ENCODE measurements at regions not wholly inside any gene's neighbourhood (a gene's known extent, or its start where the extent isn't known, plus 50 kb on each side); places are given as distances from the start of the nearest gene placed in this dataset.

DNA sequence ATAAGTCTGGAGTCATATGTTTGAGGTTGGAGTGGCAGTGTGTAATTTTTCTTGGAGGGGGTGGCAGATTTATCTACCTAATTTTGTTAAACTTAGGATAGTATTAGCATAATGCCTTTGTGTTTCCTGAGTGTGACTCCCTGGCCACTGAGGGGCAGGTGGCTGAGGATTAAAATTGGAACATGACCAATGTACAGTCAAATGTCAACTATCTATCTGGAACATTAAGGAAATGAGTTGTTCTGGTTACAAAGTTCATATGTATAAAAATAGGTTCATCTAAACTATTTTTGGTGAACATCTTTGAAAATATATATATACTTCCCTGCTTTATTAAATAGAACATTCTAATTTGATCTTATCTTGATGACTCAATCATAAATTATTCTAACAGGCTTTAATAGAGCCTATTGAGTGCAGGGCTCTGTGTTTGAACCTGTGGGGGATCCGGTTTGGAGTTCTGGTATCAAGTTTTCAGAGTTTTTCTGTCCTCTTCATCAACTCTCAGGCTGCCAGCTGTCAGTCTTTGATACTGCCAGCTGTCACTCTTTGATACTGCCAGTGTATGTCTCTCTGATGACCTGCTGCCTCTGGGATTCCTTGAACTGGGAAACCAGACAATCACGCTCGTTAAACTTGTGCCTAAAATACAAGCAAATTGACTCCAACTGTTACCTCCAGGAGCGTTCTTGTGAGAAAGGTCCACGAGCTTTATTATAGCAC, 309.6 kb downstream of the METTL15 start:
- Histone ChIP-seq H3K14ac (ENCODE audit: low read length) (no peak overlapping the region), H3K9ac (ENCODE audit: low read length) (no peak overlapping the region), H4K91ac (ENCODE audit: low read depth, low read length) (no peak overlapping the region), H3K23ac (ENCODE audit: low read length) (no peak overlapping the region), H3K79me1 (ENCODE audit: low read length) (no peaks in the 10 kb centered on the region), H3K4me1 (ENCODE audit: control insufficient read depth in 1 of 2, insufficient read depth in 2 of 2, low read length in 2 of 2) (no peaks in the 10 kb centered on the region), H2AK5ac (ENCODE audit: low read length) (no peak overlapping the region), H4K8ac (ENCODE audit: low read depth, low read length) (no peak overlapping the region), H2BK5ac (ENCODE audit: low read depth, low read length, poor library complexity) (no peak overlapping the region), H3K79me2 (ENCODE audit: control insufficient read depth, insufficient read depth, low read length, poor library complexity) (no peaks in the 10 kb centered on the region), H3K27me3 (ENCODE audit: insufficient read depth, low read length) (no peaks in the 10 kb centered on the region), H3K4me2 (ENCODE audit: low read length) (no peak overlapping the region), H3K27ac (ENCODE audit: low read depth, low read length) (no peak overlapping the region), H2BK12ac (ENCODE audit: low read length) (no peak overlapping the region), H2AFZ (ENCODE audit: insufficient read depth, low read length, poor library complexity) (no peak overlapping the region), H3K4ac (ENCODE audit: low read depth, low read length) (no peak overlapping the region), H3K36me3 (ENCODE audit: control insufficient read depth in 1 of 2, insufficient read depth in 2 of 2, low read length in 2 of 2) (no peaks in the 10 kb centered on the region), H3K4me3 (ENCODE audit: low read depth, low read length) (no peak overlapping the region), H3K18ac (ENCODE audit: low read length) (no peak overlapping the region), H4K12ac (ENCODE audit: low read depth, low read length) (no peak overlapping the region), H3K9me3 (ENCODE audit: insufficient read depth, low read depth, low read length) (no peaks in the 10 kb centered on the region), H2BK120ac (ENCODE audit: insufficient read depth, low read length, poor library complexity) (no peak overlapping the region)
- DNase-seq = no peak
- WGBS (ENCODE audit: extremely low coverage, insufficient coverage, insufficient read length) = no CpG with 5 or more reads among the region's 5 CpGs

DNA sequence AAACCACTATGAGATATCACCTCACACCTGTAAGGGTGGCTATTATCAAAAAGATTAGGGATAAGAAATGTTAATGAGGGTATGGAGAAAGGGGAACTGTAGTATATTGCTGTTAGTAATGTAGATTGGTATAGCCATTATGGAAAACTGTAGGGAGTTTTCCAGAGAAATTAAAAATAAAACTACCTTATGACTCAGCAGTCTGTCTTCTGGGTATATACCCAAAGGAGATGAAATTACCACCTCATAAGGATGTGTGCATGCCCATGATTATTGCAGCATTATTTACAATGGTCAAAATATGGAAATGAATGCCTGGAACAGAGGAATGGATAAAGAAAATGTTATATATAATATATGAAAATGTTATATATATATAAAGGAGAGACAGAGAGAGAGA, 303.8 kb downstream of the METTL15 start:
- Histone ChIP-seq H2AK5ac (ENCODE audit: low read length) (no peak overlapping the region), H3K4me2 (ENCODE audit: low read length) (no peak overlapping the region), H3K4me3 (ENCODE audit: low read depth, low read length) (no peak overlapping the region), H4K12ac (ENCODE audit: low read depth, low read length) (no peak overlapping the region), H3K4ac (ENCODE audit: low read depth, low read length) (no peak overlapping the region), H4K8ac (ENCODE audit: low read depth, low read length) (no peak overlapping the region), H3K27me3 (ENCODE audit: insufficient read depth, low read length) (no peaks in the 10 kb centered on the region), H3K36me3 (ENCODE audit: control insufficient read depth in 1 of 2, insufficient read depth in 2 of 2, low read length in 2 of 2) (no peaks in the 10 kb centered on the region), H3K79me1 (ENCODE audit: low read length) (no peaks in the 10 kb centered on the region), H4K91ac (ENCODE audit: low read depth, low read length) (no peak overlapping the region), H3K14ac (ENCODE audit: low read length) (no peak overlapping the region), H3K23ac (ENCODE audit: low read length) (no peak overlapping the region), H3K18ac (ENCODE audit: low read length) (no peak overlapping the region), H2BK5ac (ENCODE audit: low read depth, low read length, poor library complexity) (no peak overlapping the region), H2BK120ac (ENCODE audit: insufficient read depth, low read length, poor library complexity) (no peak overlapping the region), H3K4me1 (ENCODE audit: control insufficient read depth in 1 of 2, insufficient read depth in 2 of 2, low read length in 2 of 2) (no peaks in the 10 kb centered on the region), H3K9me3 (ENCODE audit: insufficient read depth, low read depth, low read length) (no peaks in the 10 kb centered on the region), H3K9ac (ENCODE audit: low read length) (no peak overlapping the region), H2AFZ (ENCODE audit: insufficient read depth, low read length, poor library complexity) (no peak overlapping the region), H3K27ac (ENCODE audit: low read depth, low read length) (no peak overlapping the region), H2BK12ac (ENCODE audit: low read length) (no peak overlapping the region), H3K79me2 (ENCODE audit: control insufficient read depth, insufficient read depth, low read length, poor library complexity) (no peaks in the 10 kb centered on the region)
- DNase-seq = no peak

DNA sequence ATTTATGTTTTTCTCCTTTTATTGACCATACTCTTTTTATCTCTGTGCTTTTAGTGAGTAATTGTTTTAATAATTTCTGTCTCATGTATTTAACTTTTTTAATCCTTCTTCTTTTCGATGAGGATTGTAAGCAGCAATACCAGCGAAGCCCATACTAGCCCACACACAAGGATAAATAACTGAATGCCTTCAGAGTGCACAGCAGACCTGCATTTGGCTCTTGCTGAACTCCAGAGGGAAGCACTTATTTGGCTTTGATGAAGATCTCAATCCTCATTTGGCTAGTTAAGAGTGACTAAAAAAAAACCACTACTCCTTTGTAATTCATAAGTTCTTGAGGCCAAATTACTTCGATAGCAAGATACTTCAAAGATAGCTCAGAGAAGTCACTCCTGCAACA, 293.3 kb downstream of the METTL15 start:
- Histone ChIP-seq H3K4ac (ENCODE audit: low read depth, low read length) (no peak overlapping the region), H3K9me3 (ENCODE audit: insufficient read depth, low read depth, low read length) (no peaks in the 10 kb centered on the region)

DNA sequence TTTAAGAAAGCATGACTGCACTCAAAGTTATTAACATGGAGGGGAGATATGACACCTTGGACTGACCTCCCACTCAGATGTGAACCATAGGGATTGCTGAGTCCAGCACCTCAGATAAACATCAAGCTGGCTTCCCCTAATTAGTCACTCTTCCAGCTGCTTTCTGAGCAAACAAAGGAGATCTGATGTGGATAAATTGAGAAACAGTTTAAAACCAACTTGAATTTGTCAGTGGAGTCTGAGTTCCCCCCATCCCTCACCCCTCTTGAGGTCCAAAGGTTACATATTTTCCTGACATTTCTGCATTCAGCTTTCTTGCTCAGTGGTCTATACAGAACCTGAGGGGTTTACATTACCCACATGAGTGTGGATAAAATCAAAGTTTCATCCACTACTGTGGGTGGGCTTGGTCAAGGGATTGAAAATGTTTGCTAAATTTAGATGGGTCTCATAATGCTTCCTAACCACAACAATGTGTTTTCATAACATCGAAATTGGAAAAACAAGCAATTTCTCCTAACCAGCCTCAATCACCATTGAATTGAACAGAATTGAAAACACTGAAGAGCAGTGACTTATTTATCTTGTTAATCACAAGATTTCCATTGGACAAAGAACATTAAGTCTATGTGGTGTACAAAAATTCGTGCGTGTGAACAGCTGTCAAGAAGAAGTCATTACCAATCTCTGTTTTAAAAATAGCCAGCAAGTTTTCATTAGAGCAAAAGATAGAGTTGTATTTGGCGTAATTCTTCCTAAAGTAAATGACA, 292.3 kb downstream of the METTL15 start:
- H3K4me2 ChIP-seq (ENCODE audit: low read length) = no peak overlapping the region
- H3K36me3 ChIP-seq (ENCODE audit: control insufficient read depth in 1 of 2, insufficient read depth in 2 of 2, low read length in 2 of 2) = no peaks in the 10 kb centered on the region
- no peak overlapping the region for H3K27ac ChIP-seq (ENCODE audit: low read depth, low read length)
- no peak overlapping the region for H2BK120ac ChIP-seq (ENCODE audit: insufficient read depth, low read length, poor library complexity)
- H3K9ac ChIP-seq (ENCODE audit: low read length) = no peak overlapping the region
- H3K79me1 ChIP-seq (ENCODE audit: low read length) = no peaks in the 10 kb centered on the region
- H3K4ac ChIP-seq (ENCODE audit: low read depth, low read length) = no peak overlapping the region
- no peak overlapping the region for H4K8ac ChIP-seq (ENCODE audit: low read depth, low read length)
- no peak overlapping the region for H3K14ac ChIP-seq (ENCODE audit: low read length)
- no peak overlapping the region for H3K23ac ChIP-seq (ENCODE audit: low read length)
- no peaks in the 10 kb centered on the region for H3K27me3 ChIP-seq (ENCODE audit: insufficient read depth, low read length)
- no peak overlapping the region for H2AFZ ChIP-seq (ENCODE audit: insufficient read depth, low read length, poor library complexity)
- no peak overlapping the region for H3K18ac ChIP-seq (ENCODE audit: low read length)
- no peak overlapping the region for H4K12ac ChIP-seq (ENCODE audit: low read depth, low read length)
- peaks cover 0 to 4% of the 10 kb centered on the region in 2 experiments for H3K4me1 ChIP-seq (ENCODE audit: control insufficient read depth in 1 of 2, insufficient read depth in 2 of 2, low read length in 2 of 2)
- no peak overlapping the region for H2BK12ac ChIP-seq (ENCODE audit: low read length)
- H2AK5ac ChIP-seq (ENCODE audit: low read length) = no peak overlapping the region
- H2BK5ac ChIP-seq (ENCODE audit: low read depth, low read length, poor library complexity) = no peak overlapping the region
- no peaks in the 10 kb centered on the region for H3K9me3 ChIP-seq (ENCODE audit: insufficient read depth, low read depth, low read length)
- H4K91ac ChIP-seq (ENCODE audit: low read depth, low read length) = no peak overlapping the region
- WGBS (ENCODE audit: extremely low coverage, insufficient coverage, insufficient read length) = no CpG with 5 or more reads among the region's 4 CpGs
- peak; percentile 38 for DNase-seq
- H3K4me3 ChIP-seq (ENCODE audit: low read depth, low read length) = no peak overlapping the region
- no peaks in the 10 kb centered on the region for H3K79me2 ChIP-seq (ENCODE audit: control insufficient read depth, insufficient read depth, low read length, poor library complexity)

More for the DNA sequence above, 293.3 kb downstream of the METTL15 start:
- Histone ChIP-seq H2AFZ (ENCODE audit: insufficient read depth, low read length, poor library complexity) (no peak overlapping the region), H3K4me1 (ENCODE audit: control insufficient read depth in 1 of 2, insufficient read depth in 2 of 2, low read length in 2 of 2) (peaks cover 0 to 4% of the 10 kb centered on the region in 2 experiments), H3K79me2 (ENCODE audit: control insufficient read depth, insufficient read depth, low read length, poor library complexity) (no peaks in the 10 kb centered on the region), H3K27me3 (ENCODE audit: insufficient read depth, low read length) (no peaks in the 10 kb centered on the region), H4K8ac (ENCODE audit: low read depth, low read length) (no peak overlapping the region), H2BK12ac (ENCODE audit: low read length) (no peak overlapping the region), H3K4me2 (ENCODE audit: low read length) (no peak overlapping the region), H3K18ac (ENCODE audit: low read length) (no peak overlapping the region), H3K4me3 (ENCODE audit: low read depth, low read length) (no peak overlapping the region), H3K14ac (ENCODE audit: low read length) (no peak overlapping the region), H3K27ac (ENCODE audit: low read depth, low read length) (no peak overlapping the region), H3K23ac (ENCODE audit: low read length) (no peak overlapping the region), H3K79me1 (ENCODE audit: low read length) (no peaks in the 10 kb centered on the region), H4K12ac (ENCODE audit: low read depth, low read length) (no peak overlapping the region), H3K9ac (ENCODE audit: low read length) (no peak overlapping the region), H2AK5ac (ENCODE audit: low read length) (no peak overlapping the region), H3K36me3 (ENCODE audit: control insufficient read depth in 1 of 2, insufficient read depth in 2 of 2, low read length in 2 of 2) (no peaks in the 10 kb centered on the region), H2BK120ac (ENCODE audit: insufficient read depth, low read length, poor library complexity) (no peak overlapping the region), H2BK5ac (ENCODE audit: low read depth, low read length, poor library complexity) (no peak overlapping the region), H4K91ac (ENCODE audit: low read depth, low read length) (no peak overlapping the region)
- DNase-seq = no peak
- no CpG with 5 or more reads among the region's 3 CpGs for WGBS (ENCODE audit: extremely low coverage, insufficient coverage, insufficient read length)

Data from trophoblast cell (in vitro differentiated cells and primary cell).